Tibial nerve (tissue), 4 donors: ENCODE measurements at regions not wholly inside any gene's neighbourhood (a gene's known extent, or its start where the extent isn't known, plus 50 kb on each side); places are given as distances from the start of the nearest gene placed in this dataset.

Experiments used
- DNase-seq, 2 donors: peaks; one replicate each; pipeline ENCODE4 v3.0.0-alpha.2; 2019; ENCODE audit warnings: low spot score in 2 of 2
- H3K27ac ChIP-seq, 4 donors: fragments of 200-600 bp; sonication (generic) in 3 of 4; one replicate each; pipeline ENCODE4 v1.5.1; 2017 to 2019; ENCODE audit warnings: mild to moderate bottlenecking in 1 of 4
- H3K27me3 ChIP-seq, 2 donors: fragments of 200-600 bp; sonication (generic) in 1 of 2; one replicate each; pipeline versions ENCODE4 v1.5.1 to v1.6.0; 2017 to 2019
- H3K36me3 ChIP-seq, 3 donors: fragments of 200-600 bp; sonication (generic); one replicate each; pipeline ENCODE4 v1.5.1; 2018 to 2019
- H3K4me1 ChIP-seq, 4 donors: fragments of 200-600 bp; sonication (generic) in 3 of 4; one replicate each; pipeline ENCODE4 v1.5.1; 2017 to 2019
- H3K4me3 ChIP-seq, 4 donors: fragments of 200-600 bp; sonication (generic) in 3 of 4; one replicate each; pipeline ENCODE4 v1.5.1; 2017 to 2019; ENCODE audit warnings: mild to moderate bottlenecking in 1 of 4, moderate library complexity in 1 of 4
- H3K9me3 ChIP-seq, 4 donors: fragments of 200-600 bp; sonication (generic) in 3 of 4; one replicate each; pipeline ENCODE4 v1.5.1; 2017 to 2019
- EP300 ChIP-seq, 2 donors: sonication (generic); formaldehyde crosslinking; IDR thresholded peaks; one replicate each; pipeline ENCODE4 v1.6.1; 2017; ENCODE audit warnings: antibody characterized with exemption in 2 of 2, mild to moderate bottlenecking in 1 of 2
- POLR2A ChIP-seq, 2 donors: fragments of 450-650 bp; IDR thresholded peaks; one replicate each; pipeline ENCODE4 v1.6.1; 2017; ENCODE audit warnings: antibody characterized with exemption in 2 of 2, mild to moderate bottlenecking in 2 of 2, moderate library complexity in 2 of 2
- WGBS, 2 donors: methylation state at CpG; one replicate each; pipeline ENCODE4 v1.1.5; 2018; 5-methylcytosine and 5-hydroxymethylcytosine counted together
- TF ChIP-seq, protein P1 (sequence below), 5 experiments: fragments of 200-600 bp in 3 of 5; fragments of 450-650 bp in 2 of 5; sonication (generic) in 3 of 5; IDR thresholded peaks; one replicate each; pipeline ENCODE4 v1.5.1; 2016 to 2019; ENCODE audit warnings: antibody characterized with exemption in 5 of 5, mild to moderate bottlenecking in 3 of 5, moderate library complexity in 2 of 5

DNA sequence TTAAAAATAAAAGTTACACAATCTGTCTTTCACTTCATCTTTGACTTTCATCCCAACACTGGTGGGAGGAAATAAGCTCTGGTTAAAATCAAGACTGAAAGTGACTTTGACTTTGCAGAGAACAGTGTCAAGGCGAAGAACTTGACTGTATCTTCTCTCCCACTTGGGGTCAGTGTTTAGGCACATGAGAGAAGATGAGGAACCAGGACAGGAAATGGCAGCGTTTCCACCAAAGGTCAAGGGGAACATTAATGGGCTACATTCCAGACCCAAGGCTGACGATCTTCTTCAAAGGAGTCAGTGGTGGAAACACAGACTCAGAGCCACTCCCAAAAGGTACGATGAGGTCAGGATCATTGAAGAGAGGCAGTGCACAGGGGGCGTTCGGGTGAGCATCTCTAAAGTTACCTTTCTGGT is 409.5 kb downstream of the ARHGEF28 start:
- WGBS, 2 donors, result 30 to 36% methylated on average over 6 of the region's 6 CpGs
- H3K36me3 ChIP-seq, result no peaks in the 10 kb centered on the region
- no peak overlapping the region for H3K4me3 ChIP-seq
- TF ChIP-seq, protein P1, sequence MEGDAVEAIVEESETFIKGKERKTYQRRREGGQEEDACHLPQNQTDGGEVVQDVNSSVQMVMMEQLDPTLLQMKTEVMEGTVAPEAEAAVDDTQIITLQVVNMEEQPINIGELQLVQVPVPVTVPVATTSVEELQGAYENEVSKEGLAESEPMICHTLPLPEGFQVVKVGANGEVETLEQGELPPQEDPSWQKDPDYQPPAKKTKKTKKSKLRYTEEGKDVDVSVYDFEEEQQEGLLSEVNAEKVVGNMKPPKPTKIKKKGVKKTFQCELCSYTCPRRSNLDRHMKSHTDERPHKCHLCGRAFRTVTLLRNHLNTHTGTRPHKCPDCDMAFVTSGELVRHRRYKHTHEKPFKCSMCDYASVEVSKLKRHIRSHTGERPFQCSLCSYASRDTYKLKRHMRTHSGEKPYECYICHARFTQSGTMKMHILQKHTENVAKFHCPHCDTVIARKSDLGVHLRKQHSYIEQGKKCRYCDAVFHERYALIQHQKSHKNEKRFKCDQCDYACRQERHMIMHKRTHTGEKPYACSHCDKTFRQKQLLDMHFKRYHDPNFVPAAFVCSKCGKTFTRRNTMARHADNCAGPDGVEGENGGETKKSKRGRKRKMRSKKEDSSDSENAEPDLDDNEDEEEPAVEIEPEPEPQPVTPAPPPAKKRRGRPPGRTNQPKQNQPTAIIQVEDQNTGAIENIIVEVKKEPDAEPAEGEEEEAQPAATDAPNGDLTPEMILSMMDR (IDR thresholded peaks at IDR 0.05), result peak; percentile 16 to 58 (median 35)
- peak in 1 of 2 donors; percentile 62 for TF ChIP-seq EP300 (IDR thresholded peaks at IDR 0.05)
- TF ChIP-seq POLR2A (IDR thresholded peaks at IDR 0.05), result no peak
- H3K27me3 ChIP-seq, result no peaks in the 10 kb centered on the region
- no peaks in the 10 kb centered on the region for H3K9me3 ChIP-seq
- H3K27ac ChIP-seq, result no peak overlapping the region
- H3K4me1 ChIP-seq, result peaks cover 0 to 4% (median 0%) of the 10 kb centered on the region in 4 donors
- peak in 1 of 2 donors; percentile 55 for DNase-seq

DNA sequence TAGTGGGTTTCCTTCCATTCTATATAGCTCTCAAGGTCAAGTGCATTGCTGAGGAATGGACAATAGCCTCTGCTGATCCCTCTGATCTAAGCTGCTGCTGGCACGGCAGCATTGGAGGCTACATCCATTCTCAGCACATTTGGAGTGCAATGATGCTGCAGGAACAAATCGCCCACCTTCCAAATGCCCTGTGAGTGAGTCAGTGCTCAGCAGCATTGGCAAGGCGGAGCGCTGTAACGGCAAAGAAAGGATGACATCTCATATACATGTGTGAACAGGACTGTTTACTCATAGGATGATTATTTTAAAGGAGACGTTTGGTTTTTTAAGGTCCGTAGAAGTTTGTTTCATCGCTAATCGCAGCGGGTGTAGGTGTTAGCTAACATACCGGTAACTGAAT is 408.7 kb downstream of the ARHGEF28 start:
- H3K36me3 ChIP-seq, result no peaks in the 10 kb centered on the region
- DNase-seq, result no peak
- TF ChIP-seq EP300 (IDR thresholded peaks at IDR 0.05), result no peak
- TF ChIP-seq POLR2A (IDR thresholded peaks at IDR 0.05), result no peak
- TF ChIP-seq, protein P1 (IDR thresholded peaks at IDR 0.05), result no peak
- H3K4me3 ChIP-seq, result no peak overlapping the region
- no peaks in the 10 kb centered on the region for H3K9me3 ChIP-seq
- WGBS, 2 donors, result 83 to 87% methylated on average over 11 of the region's 11 CpGs
- H3K27ac ChIP-seq, result no peak overlapping the region
- no peaks in the 10 kb centered on the region for H3K27me3 ChIP-seq
- peaks cover 0 to 4% (median 0%) of the 10 kb centered on the region in 4 donors for H3K4me1 ChIP-seq

GRCh38 chr5:74032617-74033016 is 406.6 kb downstream of the ARHGEF28 start:
- Histone ChIP-seq H3K9me3 (no peaks in the 10 kb centered on the region), H3K4me3 (no peak overlapping the region), H3K27me3 (no peaks in the 10 kb centered on the region), H3K4me1 (peaks cover 0 to 4% (median 0%) of the 10 kb centered on the region in 4 donors), H3K27ac (no peak overlapping the region), H3K36me3 (no peaks in the 10 kb centered on the region)
- WGBS, 2 donors, result 88 to 90% methylated on average over 1 of the region's 1 CpG
- no peak for DNase-seq
- TF ChIP-seq, protein P1 (IDR thresholded peaks at IDR 0.05), result no peak
- TF ChIP-seq EP300 (IDR thresholded peaks at IDR 0.05) (no peak), POLR2A (IDR thresholded peaks at IDR 0.05) (no peak)

DNA sequence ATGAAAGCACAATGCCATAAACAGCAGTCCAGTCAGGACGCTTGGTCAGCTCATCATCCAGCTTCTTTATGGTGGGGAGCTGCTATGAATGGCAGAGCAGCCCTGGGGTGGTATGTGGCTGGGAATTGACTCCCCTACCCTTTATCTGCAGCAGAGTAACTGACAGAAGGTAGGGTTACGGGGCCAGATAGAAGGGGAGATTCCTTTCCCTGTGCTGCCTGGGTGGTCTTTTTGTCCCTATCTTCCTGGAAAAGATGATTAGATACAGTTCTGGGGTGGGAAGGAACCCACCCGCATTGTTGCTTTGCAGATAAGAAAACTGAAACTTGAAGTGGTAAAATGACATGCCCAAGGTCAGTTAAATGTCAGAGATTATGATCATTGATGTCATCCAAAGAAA is 405.5 kb downstream of the ARHGEF28 start:
- no peak for DNase-seq
- H3K27me3 ChIP-seq, result no peaks in the 10 kb centered on the region
- peaks cover 0 to 4% (median 0%) of the 10 kb centered on the region in 4 donors for H3K4me1 ChIP-seq
- no peak overlapping the region for H3K4me3 ChIP-seq
- H3K36me3 ChIP-seq, result no peaks in the 10 kb centered on the region
- H3K9me3 ChIP-seq, result no peaks in the 10 kb centered on the region
- no peak overlapping the region for H3K27ac ChIP-seq
- no peak for TF ChIP-seq EP300 (IDR thresholded peaks at IDR 0.05)
- TF ChIP-seq, protein P1 (IDR thresholded peaks at IDR 0.05), result no peak
- no peak for TF ChIP-seq POLR2A (IDR thresholded peaks at IDR 0.05)
- WGBS, 2 donors, result 70 to 78% methylated on average over 3 of the region's 3 CpGs

DNA sequence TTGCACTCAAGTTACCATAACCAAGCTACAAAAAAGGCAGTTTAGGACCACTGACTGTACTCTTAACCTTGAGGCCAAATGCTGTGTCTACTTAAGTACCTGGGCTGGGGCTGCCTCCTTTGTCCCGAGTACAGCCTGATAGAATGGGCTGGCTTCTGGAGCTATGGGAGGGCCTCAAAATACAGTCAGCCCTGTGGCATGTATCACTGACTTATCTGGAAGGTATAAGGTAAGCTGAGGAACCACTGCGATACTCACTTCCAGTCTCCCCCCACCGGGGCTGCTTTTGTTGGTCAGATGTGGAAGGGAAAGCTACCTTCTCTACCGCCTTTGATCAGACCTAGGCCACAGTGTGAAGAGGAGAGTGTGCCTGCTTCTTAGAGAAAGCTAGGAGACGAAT is 404.8 kb downstream of the ARHGEF28 start:
- no peak overlapping the region for H3K4me3 ChIP-seq
- peaks cover 0 to 3% (median 0%) of the 10 kb centered on the region in 4 donors for H3K4me1 ChIP-seq
- H3K27ac ChIP-seq, result no peak overlapping the region
- TF ChIP-seq POLR2A (IDR thresholded peaks at IDR 0.05) (no peak), EP300 (IDR thresholded peaks at IDR 0.05) (no peak)
- TF ChIP-seq, protein P1 (IDR thresholded peaks at IDR 0.05), result no peak
- no peak for DNase-seq
- WGBS, 2 donors, result 89 to 92% methylated on average over 5 of the region's 5 CpGs
- H3K9me3 ChIP-seq, result no peaks in the 10 kb centered on the region
- no peaks in the 10 kb centered on the region for H3K36me3 ChIP-seq
- no peaks in the 10 kb centered on the region for H3K27me3 ChIP-seq
